Stimulated activated CD8-positive, alpha-beta memory T cell treated with anti-CD3 and anti-CD28 coated beads, Interleukin-15, amount 100 ng/mL, for 4 hours (primary cell): ENCODE measurements at regions not wholly inside any gene's neighbourhood (a gene's known extent, or its start where the extent isn't known, plus 50 kb on each side); places are given as distances from the start of the nearest gene placed in this dataset.
A peak's percentile ranks its signal among the peaks of the same experiment; 100 is the strongest.
"Not testable (repeated sequence)": the region's sequence is repeated elsewhere in the genome, so short reads cannot be mapped to it uniquely, and the experiment has no call there.

Source experiments
- DNase-seq, 2 donors: peaks; one replicate each; pipeline ENCODE4 v3.0.0-alpha.2; 2020; ENCODE audit warnings: low read depth in 2 of 2

- no peak for DNase-seq
These were observed 1707.7 kb downstream of the MRPL39 start for GRCh38 chr21:23899561-23899960.

GRCh38 chr21:23890652-23891051 is 1716.6 kb downstream of the MRPL39 start:
- DNase-seq = no peak

DNA sequence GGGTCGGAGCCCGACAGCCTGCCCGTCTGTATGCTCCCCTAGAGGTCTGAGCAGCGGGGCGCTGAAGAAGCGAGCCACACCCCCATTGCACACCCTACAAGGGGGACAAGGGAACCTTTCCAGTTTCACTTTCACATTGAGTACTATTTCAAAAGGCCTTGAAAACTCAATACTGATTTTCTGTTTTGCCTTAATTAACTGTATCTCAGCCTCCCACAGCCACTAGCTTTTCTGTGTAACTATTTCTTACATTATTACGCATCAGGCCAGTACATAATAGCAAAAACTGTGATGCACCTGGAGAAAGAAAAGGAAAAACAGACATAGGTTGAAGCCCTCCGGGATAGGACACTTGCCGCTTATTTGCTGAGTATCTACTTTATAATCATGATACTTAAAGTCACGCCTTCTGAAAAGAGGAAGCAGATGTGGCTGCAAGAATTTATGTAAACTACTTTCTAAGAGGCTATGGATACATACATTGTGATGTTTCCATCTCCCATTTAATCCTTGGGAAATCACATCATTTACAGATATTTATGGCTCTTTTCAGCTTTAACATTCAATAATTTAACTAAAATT is 1719.5 kb downstream of the MRPL39 start:
- DNase-seq = peak; percentile 7 to 10

DNA sequence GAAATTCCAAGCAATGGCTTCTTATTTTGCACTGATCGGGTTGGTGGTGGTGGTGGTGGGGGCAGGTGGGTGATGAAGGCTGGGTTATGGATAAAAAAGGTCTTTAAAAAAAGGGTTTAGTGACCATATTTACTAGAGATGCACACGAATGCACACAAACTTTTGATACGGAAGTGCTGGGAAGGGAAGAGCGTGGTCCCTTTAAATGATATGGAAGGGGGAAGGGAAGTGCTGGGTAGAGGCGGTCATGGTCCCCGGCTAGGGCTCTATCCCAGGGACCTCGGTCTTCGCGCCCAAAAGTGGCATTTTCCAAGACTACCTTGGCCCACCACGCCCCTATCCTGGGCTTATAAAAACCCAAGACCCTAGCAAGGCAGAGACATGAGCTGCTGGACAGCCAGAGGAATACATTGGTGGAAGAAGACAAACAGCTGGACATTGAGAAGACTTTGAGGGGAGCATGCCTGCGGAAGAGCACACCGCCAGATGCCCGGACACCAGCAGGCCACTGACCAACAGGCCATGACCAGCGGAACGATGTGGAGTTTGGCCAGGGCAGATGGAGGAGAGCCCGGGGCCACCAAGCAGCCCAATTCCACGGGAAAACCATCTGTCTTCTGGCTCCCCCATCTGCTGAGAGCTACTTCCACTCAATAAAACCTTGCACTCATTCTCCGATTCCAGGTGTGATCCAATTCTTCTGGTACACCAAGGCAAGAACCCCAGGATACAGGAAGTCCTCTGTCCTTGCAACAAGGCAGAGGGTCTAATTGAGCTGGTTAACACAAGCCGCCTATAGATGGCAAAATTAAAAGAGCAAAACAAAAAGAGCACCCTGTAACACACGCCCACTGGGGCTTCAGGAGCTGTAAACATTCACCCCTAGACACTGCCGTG is 1720.2 kb downstream of the MRPL39 start:
- DNase-seq = no peak

DNA sequence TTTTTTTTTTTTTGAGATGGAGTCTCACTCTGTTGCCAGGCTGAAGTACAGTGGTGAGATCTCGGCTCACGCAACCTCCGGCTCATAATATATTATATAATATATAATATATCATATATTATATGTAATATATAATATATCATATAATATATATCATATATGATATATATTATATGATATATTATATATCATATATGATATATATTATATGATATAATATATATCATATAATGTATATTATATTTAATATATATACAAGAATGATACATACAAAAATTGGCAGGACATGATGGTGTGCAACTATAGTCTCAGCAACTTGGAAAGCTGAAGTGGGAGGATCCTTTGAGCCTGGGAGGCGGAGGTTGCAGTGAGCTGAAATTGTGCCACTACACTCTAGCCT is 1725.5 kb downstream of the MRPL39 start:
- no peak for DNase-seq

GRCh38 chr21:23876925-23877558 is 1730.2 kb downstream of the MRPL39 start:
- DNase-seq = no peak

GRCh38 chr21:23874271-23874670 is 1733.0 kb downstream of the MRPL39 start:
- DNase-seq = no peak

DNA sequence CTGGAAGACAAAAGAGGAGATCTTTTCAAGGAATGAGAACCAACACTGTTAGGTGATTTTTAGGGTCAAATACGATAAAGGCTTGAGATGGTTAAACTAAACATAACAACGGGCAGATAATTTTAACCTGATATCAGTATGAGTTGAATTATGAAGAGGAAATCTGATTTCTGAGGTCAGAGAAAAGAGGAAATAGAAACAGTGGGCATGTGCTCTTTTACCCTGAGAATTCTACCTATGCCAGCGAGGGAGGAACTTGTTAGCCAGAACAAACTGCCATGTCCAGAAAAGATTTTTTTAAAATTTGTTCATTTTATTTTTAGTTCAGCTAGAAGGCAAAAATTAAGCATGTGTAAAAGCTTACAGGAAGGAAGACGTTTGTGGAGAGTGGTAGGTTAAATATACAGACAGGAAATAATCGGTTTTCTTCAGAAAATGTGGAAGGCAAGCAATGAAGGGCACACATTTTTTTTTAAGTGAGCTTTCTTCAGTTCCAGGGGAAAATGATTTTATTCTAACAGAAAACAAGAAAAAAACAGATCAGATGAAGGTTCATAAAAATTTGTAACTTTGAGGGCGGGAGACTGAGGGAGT is 1745.3 kb downstream of the MRPL39 start:
- DNase-seq = no peak

- no peak for DNase-seq
These were observed 1748.4 kb downstream of the MRPL39 start for GRCh38 chr21:23858878-23859277.

GRCh38 chr21:23853796-23854379 is 1753.4 kb downstream of the MRPL39 start:
- no peak for DNase-seq

- DNase-seq = no peak
These were observed 1769.7 kb downstream of the MRPL39 start for GRCh38 chr21:23837564-23837963.

- no peak for DNase-seq
These were observed 1784.5 kb downstream of the MRPL39 start for GRCh38 chr21:23822760-23823159.

DNA sequence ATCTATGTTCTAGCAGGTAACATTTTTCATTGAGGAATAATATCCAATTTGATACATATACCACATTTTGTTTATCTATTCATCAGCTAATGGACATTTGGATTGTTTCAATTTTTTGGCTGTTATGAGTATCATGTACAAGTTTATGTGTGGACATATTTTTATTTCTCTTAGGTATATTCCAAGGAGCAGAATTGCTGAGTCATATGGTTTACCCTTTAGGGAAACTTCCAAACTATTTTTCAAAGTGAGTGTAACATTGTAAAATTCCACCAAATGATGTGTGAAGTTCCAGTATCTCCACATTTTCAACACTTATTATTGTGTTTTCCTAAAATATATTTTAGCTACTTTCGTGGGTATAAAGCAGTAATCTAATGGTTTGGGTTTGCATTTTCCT is 1789.9 kb downstream of the MRPL39 start:
- DNase-seq = no peak

GRCh38 chr21:23812485-23812884 is 1794.8 kb downstream of the MRPL39 start:
- DNase-seq = no peak

- DNase-seq = no peak
These were observed 1795.5 kb downstream of the MRPL39 start for GRCh38 chr21:23811805-23812204.

DNA sequence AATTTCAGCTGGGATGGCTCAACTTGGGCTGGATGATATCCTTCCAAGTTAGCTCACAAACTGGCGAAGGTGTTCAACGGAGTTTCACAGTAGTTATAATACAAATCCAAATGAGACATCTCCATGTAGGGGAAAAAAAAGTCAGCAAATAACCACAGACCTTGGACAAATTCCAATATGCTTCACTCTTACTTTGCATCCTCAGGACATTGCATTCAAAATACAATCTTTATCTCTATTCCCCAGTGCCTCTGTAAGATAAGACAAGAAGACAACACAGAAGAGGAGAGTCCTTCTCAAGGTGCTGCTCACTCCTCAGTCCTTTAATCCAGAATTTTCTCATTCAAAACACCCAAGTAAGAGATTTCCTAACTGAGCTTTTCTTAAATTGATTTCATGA is 1797.7 kb downstream of the MRPL39 start:
- DNase-seq = no peak

- not testable (repeated sequence) for DNase-seq
These were observed 1800.2 kb downstream of the MRPL39 start for GRCh38 chr21:23806966-23807548.

GRCh38 chr21:23804866-23805265 is 1802.4 kb downstream of the MRPL39 start:
- no peak for DNase-seq

DNA sequence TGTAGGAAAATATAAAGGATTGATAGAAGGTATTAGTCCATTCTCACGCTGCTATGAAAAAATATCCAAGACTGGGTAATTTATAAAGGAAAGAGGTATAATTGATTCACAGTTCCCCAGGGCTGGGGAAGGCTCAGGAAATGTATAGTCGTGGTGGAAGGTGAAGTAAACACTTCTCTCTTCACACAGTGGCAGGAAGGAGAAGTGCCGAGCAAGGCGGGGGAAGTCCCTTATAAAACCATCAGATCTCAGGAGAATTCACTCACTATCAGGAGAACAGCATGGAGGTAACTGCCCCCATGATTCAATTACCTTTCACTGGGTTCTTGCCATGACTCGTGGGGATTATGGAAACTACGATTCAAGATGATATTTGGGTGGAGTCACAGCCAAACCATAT is 1806.0 kb downstream of the MRPL39 start:
- no peak for DNase-seq

GRCh38 chr21:23799376-23799775 is 1807.9 kb downstream of the MRPL39 start:
- no peak for DNase-seq

- DNase-seq = no peak
These were observed 1815.0 kb downstream of the MRPL39 start for GRCh38 chr21:23792300-23792699.

GRCh38 chr21:23789864-23790263 is 1817.4 kb downstream of the MRPL39 start:
- no peak for DNase-seq
